ENCODE measurements at regions not wholly inside any gene's neighbourhood (a gene's known extent, or its start where the extent isn't known, plus 50 kb on each side); places are given as distances from the start of the nearest gene placed in this dataset.

- intact Hi-C loops (cut with micrococcal nuclease; ENCODE audit: unreplicated experiment) = no loop called here
- ChIA-PET SMC1A (ENCODE audit: uncharacterized antibody, unreplicated experiment) (no interaction called here), CTCF (interaction anchor here (1.3 kb wide), 1 partner anchor 178 kb away, joined by 3 read pairs; no protein-coding TSS in a partner anchor), POLR2A (interaction anchor here (0.6 kb wide), 1 partner anchor 310 kb away, joined by 3 read pairs; no protein-coding TSS in a partner anchor), RAD21 (ENCODE audit: unreplicated experiment) (no interaction called here)
- H3K4me1 ChIP-seq (ENCODE audit: control insufficient read depth, insufficient read depth, low read length) = no peaks in the 10 kb centered on the region
- H3K9ac ChIP-seq (ENCODE audit: control insufficient read depth, insufficient read depth, low read length) = no peak overlapping the region
- no peaks in the 10 kb centered on the region for H3K79me2 ChIP-seq (ENCODE audit: control insufficient read depth, insufficient read depth, low read length)
- FAIRE-seq (no peak), DNase-seq (ENCODE audit: low read depth, low spot score) (no peak), ATAC-seq (no peak)
- no peaks in the 10 kb centered on the region for H3K27me3 ChIP-seq (replicated peaks in 1 of 2; ENCODE audit: control insufficient read depth in 2 of 2, insufficient read depth in 2 of 2, low read length in 1 of 2)
- BruUV-seq (replicated peaks) = no TSS peak
- in situ Hi-C loops (cut with MboI) = no loop called here
- no peak overlapping the region for H3K4me3 ChIP-seq
- no peak overlapping the region for H3K4me2 ChIP-seq (ENCODE audit: control insufficient read depth, insufficient read depth)
- no peaks in the 10 kb centered on the region for H4K20me1 ChIP-seq (ENCODE audit: control insufficient read depth, insufficient read depth)
- WGBS (ENCODE audit: insufficient coverage, insufficient replicate concordance, low lambda C conversion rate, missing lambda C conversion rate) = 38% methylated on average over 8 of the region's 8 CpGs
- H2AFZ ChIP-seq (ENCODE audit: control insufficient read depth, low read depth, low read length) = no peak overlapping the region
- H3K36me3 ChIP-seq (ENCODE audit: control insufficient read depth in 2 of 2, insufficient read depth in 2 of 2, low read length in 1 of 2) = no peaks in the 10 kb centered on the region
- no peak overlapping the region for H3K27ac ChIP-seq (ENCODE audit: control insufficient read depth, insufficient read depth)
- no peaks in the 10 kb centered on the region; the same call in 2 of the 3 replicates for H3K9me3 ChIP-seq (replicated peaks; ENCODE audit: control insufficient read depth, insufficient read depth, low read length)
- no peak for TF ChIP-seq ATF2 (IDR thresholded peaks at IDR 0.05; ENCODE audit: low read length)
- TF ChIP-seq PKNOX1 (IDR thresholded peaks at IDR 0.05) = no peak
- TF ChIP-seq NBN (IDR thresholded peaks at IDR 0.05) = no peak
- TF ChIP-seq, protein P1, sequence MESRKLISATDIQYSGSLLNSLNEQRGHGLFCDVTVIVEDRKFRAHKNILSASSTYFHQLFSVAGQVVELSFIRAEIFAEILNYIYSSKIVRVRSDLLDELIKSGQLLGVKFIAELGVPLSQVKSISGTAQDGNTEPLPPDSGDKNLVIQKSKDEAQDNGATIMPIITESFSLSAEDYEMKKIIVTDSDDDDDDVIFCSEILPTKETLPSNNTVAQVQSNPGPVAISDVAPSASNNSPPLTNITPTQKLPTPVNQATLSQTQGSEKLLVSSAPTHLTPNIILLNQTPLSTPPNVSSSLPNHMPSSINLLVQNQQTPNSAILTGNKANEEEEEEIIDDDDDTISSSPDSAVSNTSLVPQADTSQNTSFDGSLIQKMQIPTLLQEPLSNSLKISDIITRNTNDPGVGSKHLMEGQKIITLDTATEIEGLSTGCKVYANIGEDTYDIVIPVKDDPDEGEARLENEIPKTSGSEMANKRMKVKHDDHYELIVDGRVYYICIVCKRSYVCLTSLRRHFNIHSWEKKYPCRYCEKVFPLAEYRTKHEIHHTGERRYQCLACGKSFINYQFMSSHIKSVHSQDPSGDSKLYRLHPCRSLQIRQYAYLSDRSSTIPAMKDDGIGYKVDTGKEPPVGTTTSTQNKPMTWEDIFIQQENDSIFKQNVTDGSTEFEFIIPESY (IDR thresholded peaks at IDR 0.05) = no peak
- no peak for TF ChIP-seq ZBED1 (IDR thresholded peaks at IDR 0.05; ENCODE audit: borderline replicate concordance)
- TF ChIP-seq CBX5 (IDR thresholded peaks at IDR 0.05; ENCODE audit: low read depth) = no peak
- TF ChIP-seq IRF3 (IDR thresholded peaks at IDR 0.05) = no peak
- TF ChIP-seq BHLHE40 (IDR thresholded peaks at IDR 0.05; ENCODE audit: borderline replicate concordance in 1 of 2, low read depth in 2 of 2, low read length in 1 of 2) = no peak
- no peak for TF ChIP-seq WRNIP1 (IDR thresholded peaks at IDR 0.05; ENCODE audit: borderline replicate concordance, low read depth, low read length)
- TF ChIP-seq BCLAF1 (IDR thresholded peaks at IDR 0.05) = no peak
- TF ChIP-seq ZNF384 (IDR thresholded peaks at IDR 0.05; ENCODE audit: borderline replicate concordance, low read depth, low read length) = no peak
- TF ChIP-seq, protein P2, sequence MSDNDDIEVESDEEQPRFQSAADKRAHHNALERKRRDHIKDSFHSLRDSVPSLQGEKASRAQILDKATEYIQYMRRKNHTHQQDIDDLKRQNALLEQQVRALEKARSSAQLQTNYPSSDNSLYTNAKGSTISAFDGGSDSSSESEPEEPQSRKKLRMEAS (IDR thresholded peaks at IDR 0.05; ENCODE audit: low read depth, low read length) = no peak
- no peak for TF ChIP-seq MTA3 (IDR thresholded peaks at IDR 0.05; ENCODE audit: borderline replicate concordance, low read length)
Observed at GRCh38 chr19:28943651-28944050, 269.3 kb downstream of the UQCRFS1 start.
